WTC11 (cell line): ENCODE measurements at regions not wholly inside any gene's neighbourhood (a gene's known extent, or its start where the extent isn't known, plus 50 kb on each side); places are given as distances from the start of the nearest gene placed in this dataset.

Experiments
- ATAC-seq: fragments of 200-7000 bp; cut with Tn5 transposase; 2 replicates; pipeline ENCODE4 v1.10.0; 2021; ENCODE audit warnings: mild to moderate bottlenecking, moderate library complexity
- CTCF ChIA-PET: fragments of 300-600 bp; sonication (Branson Sonifier 250); formaldehyde crosslinking; loops from one replicate; lab custom pipeline; 2021; ENCODE audit warnings: antibody characterized with exemption; lab: Charles Lee
- POLR2A ChIA-PET: fragments of 350-600 bp; sonication (Branson Sonifier 250); formaldehyde crosslinking; loops from one replicate; lab custom pipeline; 2021; ENCODE audit warnings: antibody characterized with exemption; lab: Charles Lee
- DNase-seq: peaks from one replicate; pipeline ENCODE4 v3.0.0; 2021; ENCODE audit warnings: low spot score
- H3K27ac Mint-ChIP-seq: 2 replicates; pipeline ENCODE4 v1.8.0; 2021; ENCODE audit warnings: mixed read lengths
- H3K27me3 Mint-ChIP-seq: 2 replicates; pipeline ENCODE4 v1.8.0; 2021; ENCODE audit warnings: low read depth, mild to moderate bottlenecking, moderate library complexity, mixed read lengths
- H3K36me3 Mint-ChIP-seq: 2 replicates; pipeline ENCODE4 v1.8.0; 2021; ENCODE audit warnings: mixed read lengths
- H3K4me1 Mint-ChIP-seq: 2 replicates; pipeline ENCODE4 v1.8.0; 2022; ENCODE audit warnings: mixed read lengths
- H3K4me3 Mint-ChIP-seq: 2 replicates; pipeline ENCODE4 v1.8.0; 2021; ENCODE audit warnings: mild to moderate bottlenecking, moderate library complexity, mixed read lengths
- H3K9me3 Mint-ChIP-seq: 2 replicates; pipeline ENCODE4 v1.8.0; 2021; ENCODE audit warnings: mixed read lengths
- CTCF ChIP-seq: fragments of 200-600 bp; IDR thresholded peaks from 2 replicates; pipeline ENCODE4 v1.8.0; 2022; ENCODE audit warnings: antibody characterized with exemption
- ELF4 ChIP-seq: sonication (generic); formaldehyde crosslinking; IDR thresholded peaks from 2 replicates; pipeline ENCODE4 v1.8.1; 2022; ENCODE audit warnings: low read depth, mild to moderate bottlenecking, moderate library complexity, missing genetic modification reagents
- ERG ChIP-seq: fragments of 250-450 bp; sonication (Bioruptor Pico); IDR thresholded peaks from 2 replicates; pipeline ENCODE4 v1.8.0; 2021; ENCODE audit warnings: mild to moderate bottlenecking
- ESRRA ChIP-seq: sonication (generic); formaldehyde crosslinking; IDR thresholded peaks from 2 replicates; pipeline ENCODE4 v1.8.1; 2022; ENCODE audit warnings: mild to moderate bottlenecking, missing genetic modification reagents, borderline replicate concordance
- NFATC4 ChIP-seq: fragments of 250-450 bp; sonication (Bioruptor Pico); IDR thresholded peaks from 2 replicates; pipeline ENCODE4 v1.9.0; 2021; ENCODE audit warnings: mild to moderate bottlenecking
- NFE2L1 ChIP-seq: sonication (generic); formaldehyde crosslinking; IDR thresholded peaks from 2 replicates; pipeline ENCODE4 v1.8.1; 2023; ENCODE audit warnings: missing genetic modification reagents
- RELA ChIP-seq: sonication (generic); formaldehyde crosslinking; IDR thresholded peaks from 2 replicates; pipeline ENCODE4 v1.8.1; 2022; ENCODE audit warnings: missing genetic modification reagents, mild to moderate bottlenecking, borderline replicate concordance
- STAT6 ChIP-seq: sonication (generic); formaldehyde crosslinking; conservative IDR thresholded peaks from 2 replicates; pipeline ENCODE4 v1.8.1; 2023; ENCODE audit warnings: mild to moderate bottlenecking, low read depth, missing genetic modification reagents, moderate library complexity
- TEAD1 ChIP-seq: sonication (generic); formaldehyde crosslinking; IDR thresholded peaks from 2 replicates; pipeline ENCODE4 v1.8.0; 2022; ENCODE audit warnings: mild to moderate bottlenecking, missing genetic modification reagents
- TP53 ChIP-seq: sonication (generic); formaldehyde crosslinking; IDR thresholded peaks from 2 replicates; pipeline ENCODE4 v1.8.1; 2023; ENCODE audit warnings: mild to moderate bottlenecking, missing genetic modification reagents
- ZBTB43 ChIP-seq: sonication (generic); formaldehyde crosslinking; IDR thresholded peaks from 2 replicates; pipeline ENCODE4 v1.8.1; 2023; ENCODE audit warnings: mild to moderate bottlenecking, missing genetic modification reagents
- ZNF121 ChIP-seq: sonication (generic); formaldehyde crosslinking; IDR thresholded peaks from 2 replicates; pipeline ENCODE4 v1.8.0; 2023; ENCODE audit warnings: missing genetic modification reagents
- ZNF281 ChIP-seq: sonication (generic); formaldehyde crosslinking; IDR thresholded peaks from 2 replicates; pipeline ENCODE4 v1.8.0; 2023; ENCODE audit warnings: mild to moderate bottlenecking, missing genetic modification reagents
- ZNF317 ChIP-seq: sonication (generic); formaldehyde crosslinking; IDR thresholded peaks from 2 replicates; pipeline ENCODE4 v1.8.1; 2023; ENCODE audit warnings: low read depth, mild to moderate bottlenecking, moderate library complexity, missing genetic modification reagents, borderline replicate concordance

- ChIA-PET CTCF (no interaction called here), POLR2A (no interaction called here)
- Mint-ChIP-seq H3K27ac (no peak overlapping the region), H3K9me3 (peaks cover 32% of the 10 kb centered on the region), H3K27me3 (no peaks in the 10 kb centered on the region; the same call in 1 of the 2 replicates), H3K36me3 (peaks cover 10% of the 10 kb centered on the region), H3K4me1 (no peaks in the 10 kb centered on the region), H3K4me3 (no peak overlapping the region)
- DNase-seq = no peak
- no peak for TF ChIP-seq TEAD1 (CRISPR knock-in tag)
- no peak for TF ChIP-seq ERG (CRISPR knock-in tag)
- no peak for TF ChIP-seq ZNF281 (CRISPR knock-in tag)
- TF ChIP-seq CTCF = no peak
- no peak for TF ChIP-seq STAT6 (CRISPR knock-in tag)
- TF ChIP-seq ZBTB43 (CRISPR knock-in tag) = no peak
- TF ChIP-seq ESRRA = no peak
- TF ChIP-seq ELF4 (CRISPR knock-in tag) = no peak
- TF ChIP-seq RELA (CRISPR knock-in tag) = no peak
- no peak for TF ChIP-seq NFE2L1 (CRISPR knock-in tag)
- TF ChIP-seq NFATC4 (CRISPR knock-in tag) = no peak
- no peak for ATAC-seq
Measured at GRCh38 chr2:190771726-190772125, 108.9 kb upstream of the GLS start.

- Mint-ChIP-seq H3K27me3 (no peaks in the 10 kb centered on the region), H3K9me3 (peaks cover 47% of the 10 kb centered on the region), H3K36me3 (peaks cover 29% of the 10 kb centered on the region), H3K4me3 (no peak overlapping the region), H3K4me1 (peaks cover 13% of the 10 kb centered on the region), H3K27ac (no peak overlapping the region)
- TF ChIP-seq ZNF317 (CRISPR knock-in tag) = no peak
- no peak for TF ChIP-seq TP53 (CRISPR knock-in tag)
- TF ChIP-seq ZNF121 (CRISPR knock-in tag) = no peak
- CTCF ChIA-PET = interaction anchor here (0.7 to 1.6 kb wide), 5 partner anchors 21 to 270 kb away, joined by 3 to 5 read pairs (median 3); no protein-coding TSS in a partner anchor
- no peak for ATAC-seq
- POLR2A ChIA-PET = no interaction called here
- DNase-seq = no peak
Measured at GRCh38 chr2:190780594-190780993, 100.0 kb upstream of the GLS start.
